Heart left ventricle (tissue), 16 donors: ENCODE measurements at regions not wholly inside any gene's neighbourhood (a gene's known extent, or its start where the extent isn't known, plus 50 kb on each side); places are given as distances from the start of the nearest gene placed in this dataset.

Source experiments
- ATAC-seq, 4 donors: fragments of 200-7000 bp; cut with Tn5 transposase; one replicate each; pipeline ENCODE4 v1.9.1; 2020 to 2022; ENCODE audit warnings: moderate library complexity in 4 of 4, mild to moderate bottlenecking in 3 of 4, moderate number of reproducible peaks in 1 of 4
- DNase-seq, 5 donors: peaks; one replicate each; pipeline ENCODE4 v3.0.0-alpha.2; 2020
- H3K27ac ChIP-seq, 12 donors: fragments of 200-600 bp; sonication (generic) in 4 of 12; one replicate each; pipeline versions ENCODE4 v1.5.0 to v1.8.0; 2016 to 2022; ENCODE audit warnings: mild to moderate bottlenecking in 2 of 12
- H3K27me3 ChIP-seq, 9 donors: fragments of 200-600 bp; sonication (generic) in 2 of 9; one replicate each; pipeline versions ENCODE4 v1.5.1 to v1.8.0; 2016 to 2022; ENCODE audit warnings: mild to moderate bottlenecking in 3 of 9
- H3K36me3 ChIP-seq, 9 donors: fragments of 200-600 bp; sonication (generic) in 2 of 9; one replicate each; pipeline versions ENCODE4 v1.5.0 to v1.8.0; 2018 to 2022; ENCODE audit warnings: mild to moderate bottlenecking in 2 of 9
- H3K4me1 ChIP-seq, 12 donors: fragments of 200-600 bp; sonication (generic) in 4 of 12; one replicate each; pipeline versions ENCODE4 v1.5.0 to v1.8.0; 2016 to 2022; ENCODE audit warnings: mild to moderate bottlenecking in 3 of 12
- H3K4me3 ChIP-seq, 12 donors: fragments of 200-600 bp; sonication (generic) in 4 of 12; one replicate each; pipeline versions ENCODE4 v1.5.0 to v1.8.0; 2017 to 2022; ENCODE audit warnings: mild to moderate bottlenecking in 9 of 12, moderate library complexity in 4 of 12
- H3K9me3 ChIP-seq, 12 donors: fragments of 200-600 bp; sonication (generic) in 4 of 12; one replicate each; pipeline versions ENCODE4 v1.5.0 to v1.8.0; 2016 to 2022; ENCODE audit warnings: mild to moderate bottlenecking in 1 of 12
- POLR2A ChIP-seq, 2 donors: fragments of 450-650 bp; IDR thresholded peaks; one replicate each; pipeline ENCODE4 v1.6.1; 2017; ENCODE audit warnings: antibody characterized with exemption in 2 of 2, mild to moderate bottlenecking in 2 of 2, moderate library complexity in 2 of 2
- WGBS, 4 donors: extraction: QIAGEN DNeasy Blood & Tissue Kit in 2 of 4; methylation state at CpG; one replicate each; pipeline versions ENCODE4 v1.1.5 to v1.1.7; 2013 to 2018; 5-methylcytosine and 5-hydroxymethylcytosine counted together
- intact Hi-C, 10 donors: fragments of 100-400 bp; cut with DNase I; formaldehyde crosslinking; loops; one replicate each; pipeline versions ENCODE4 v1.11.1 to v1.14.2; 2022
- TF ChIP-seq, protein P1 (sequence below), 12 donors: fragments of 200-600 bp; sonication (generic) in 4 of 12; IDR thresholded peaks; one replicate each; pipeline versions ENCODE4 v1.5.0 to v1.8.0; 2018 to 2022; ENCODE audit warnings: antibody characterized with exemption in 12 of 12, mild to moderate bottlenecking in 5 of 12
- donor health status: ischemic (EF 13 %, LVEDD 7.1; RV severe dilation, severe dysfunction).
- donor health status: healthy with polysubstance abuse.
- donor health status: DM: no; HTN: yes; CAD: no.
- donor health status: DM: no; HTN: no; CAD: no.
- donor health status: ischemic (EF 25% LVEDD 6.9; RV normal size, moderate dysfunction).
- donor health status: ischemic (EF 25% LVEDD 5.7; RV mildly dilated, moderate dysfunction).
- donor health status: healthy.
- donor health status: DM: yes; HTN: yes; CAD: no.
- donor health status: ischemic (EF 35%, LVEDD 5.7; RV mildly dilated, moderate dysfunction).
- donor health status: nonischemic (EF 11% LVEDD 7.7; RV severe dilation, severe dysfunction).
- donor health status: DM: yes; HTN: yes; CAD: no.
- donor health status: PGD.
- donor health status: ischemic (EF 29% LVEDD 5.4; RV normal size, mild dysfunction).
- donor health status: nonischemic (EF 23%, LVEDD 6.1; RV moderate dilation, normal function).

- ATAC-seq, result no peak
- H3K4me3 ChIP-seq, result no peak overlapping the region
- H3K36me3 ChIP-seq, result no peaks in the 10 kb centered on the region
- no peaks in the 10 kb centered on the region for H3K9me3 ChIP-seq
- peak overlapping the region in 1 of 12 donors; percentile 71 for H3K27ac ChIP-seq
- no peak for DNase-seq
- TF ChIP-seq POLR2A (IDR thresholded peaks at IDR 0.05), result no peak
- TF ChIP-seq, protein P1, sequence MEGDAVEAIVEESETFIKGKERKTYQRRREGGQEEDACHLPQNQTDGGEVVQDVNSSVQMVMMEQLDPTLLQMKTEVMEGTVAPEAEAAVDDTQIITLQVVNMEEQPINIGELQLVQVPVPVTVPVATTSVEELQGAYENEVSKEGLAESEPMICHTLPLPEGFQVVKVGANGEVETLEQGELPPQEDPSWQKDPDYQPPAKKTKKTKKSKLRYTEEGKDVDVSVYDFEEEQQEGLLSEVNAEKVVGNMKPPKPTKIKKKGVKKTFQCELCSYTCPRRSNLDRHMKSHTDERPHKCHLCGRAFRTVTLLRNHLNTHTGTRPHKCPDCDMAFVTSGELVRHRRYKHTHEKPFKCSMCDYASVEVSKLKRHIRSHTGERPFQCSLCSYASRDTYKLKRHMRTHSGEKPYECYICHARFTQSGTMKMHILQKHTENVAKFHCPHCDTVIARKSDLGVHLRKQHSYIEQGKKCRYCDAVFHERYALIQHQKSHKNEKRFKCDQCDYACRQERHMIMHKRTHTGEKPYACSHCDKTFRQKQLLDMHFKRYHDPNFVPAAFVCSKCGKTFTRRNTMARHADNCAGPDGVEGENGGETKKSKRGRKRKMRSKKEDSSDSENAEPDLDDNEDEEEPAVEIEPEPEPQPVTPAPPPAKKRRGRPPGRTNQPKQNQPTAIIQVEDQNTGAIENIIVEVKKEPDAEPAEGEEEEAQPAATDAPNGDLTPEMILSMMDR (IDR thresholded peaks at IDR 0.05), result no peak
- intact Hi-C loops, result loop anchor here in 8 of 10 donors (5.0 to 10.0 kb wide), 6 partner anchors 85 to 233 kb away; no protein-coding TSS in a partner anchor
- 95 to 98% (median 95%) methylated on average over 2 of the region's 2 CpGs for WGBS, 4 donors
- no peaks in the 10 kb centered on the region for H3K27me3 ChIP-seq
- H3K4me1 ChIP-seq, result no peaks in the 10 kb centered on the region
Measured at GRCh38 chr3:64397573-64397972, 172.3 kb upstream of the PRICKLE2 start.

DNA sequence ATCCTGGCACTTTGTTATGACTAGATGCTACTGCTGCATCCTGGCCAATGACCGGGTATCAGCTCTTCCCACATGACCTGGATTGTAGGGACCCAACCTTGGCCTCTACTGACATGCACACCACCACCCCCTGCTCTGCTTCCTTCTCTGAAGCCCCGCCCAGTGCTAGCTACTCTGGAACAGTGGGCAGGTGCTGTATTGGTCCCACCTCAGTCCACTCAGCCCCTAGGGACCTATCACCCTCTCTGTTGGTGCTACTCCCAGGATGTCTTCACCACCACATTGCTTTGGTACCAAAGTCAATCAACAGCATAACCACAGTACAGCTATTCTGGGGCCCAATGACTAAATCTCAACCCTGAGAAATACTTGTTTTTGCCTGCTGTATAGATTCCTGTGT, 170.2 kb upstream of the PRICKLE2 start:
- Histone ChIP-seq H3K9me3 (no peaks in the 10 kb centered on the region), H3K4me3 (no peak overlapping the region), H3K36me3 (no peaks in the 10 kb centered on the region), H3K27me3 (no peaks in the 10 kb centered on the region), H3K27ac (no peak overlapping the region), H3K4me1 (no peaks in the 10 kb centered on the region)
- DNase-seq (no peak), ATAC-seq (no peak)
- WGBS, 4 donors, result 74 to 95% (median 91%) methylated on average over 2 of the region's 2 CpGs
- intact Hi-C loops, result loop anchor here in 8 of 10 donors (5.0 to 10.0 kb wide), 6 partner anchors 87 to 231 kb away; no protein-coding TSS in a partner anchor
- TF ChIP-seq, protein P1 (IDR thresholded peaks at IDR 0.05), result no peak
- no peak for TF ChIP-seq POLR2A (IDR thresholded peaks at IDR 0.05)

GRCh38 chr3:64393193-64393592, 167.9 kb upstream of the PRICKLE2 start:
- no peak for TF ChIP-seq POLR2A (IDR thresholded peaks at IDR 0.05)
- TF ChIP-seq, protein P1 (IDR thresholded peaks at IDR 0.05), result no peak
- H3K27ac ChIP-seq, result no peak overlapping the region
- H3K27me3 ChIP-seq, result no peaks in the 10 kb centered on the region
- intact Hi-C loops, result loop anchor here in 5 of 10 donors (10.0 kb wide), 4 partner anchors 128 to 228 kb away; no protein-coding TSS in a partner anchor
- no peaks in the 10 kb centered on the region for H3K9me3 ChIP-seq
- 91 to 94% (median 93%) methylated on average over 5 of the region's 5 CpGs for WGBS, 4 donors
- no peak for DNase-seq
- ATAC-seq, result no peak
- no peak overlapping the region for H3K4me3 ChIP-seq
- no peaks in the 10 kb centered on the region for H3K4me1 ChIP-seq
- no peaks in the 10 kb centered on the region for H3K36me3 ChIP-seq

DNA sequence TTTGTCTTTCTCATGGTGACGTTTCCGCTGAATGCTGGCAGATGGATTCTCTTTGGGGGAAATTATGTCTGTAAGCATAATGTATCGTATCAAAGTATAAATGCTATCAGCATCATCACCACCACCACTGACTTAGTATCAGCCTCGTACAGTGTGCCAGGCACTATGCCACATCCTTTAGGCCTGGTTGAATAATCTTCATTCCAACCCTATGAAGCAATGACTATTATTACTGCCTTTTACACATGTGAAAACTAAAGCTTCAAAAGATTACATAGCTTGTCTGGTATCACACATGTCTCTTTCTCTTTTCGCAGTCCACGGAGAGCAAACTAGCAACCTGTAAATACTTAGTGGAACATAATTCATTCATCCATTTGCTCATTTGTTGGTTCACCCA, 166.7 kb upstream of the PRICKLE2 start:
- no peaks in the 10 kb centered on the region for H3K36me3 ChIP-seq
- no peak for DNase-seq
- no peak for TF ChIP-seq POLR2A (IDR thresholded peaks at IDR 0.05)
- TF ChIP-seq, protein P1 (IDR thresholded peaks at IDR 0.05), result no peak
- intact Hi-C loops, result loop anchor here in 5 of 10 donors (10.0 kb wide), 4 partner anchors 127 to 227 kb away; no protein-coding TSS in a partner anchor
- 67 to 81% (median 77%) methylated on average over 6 of the region's 6 CpGs for WGBS, 4 donors
- H3K27ac ChIP-seq, result no peak overlapping the region
- no peak overlapping the region for H3K4me3 ChIP-seq
- no peaks in the 10 kb centered on the region for H3K9me3 ChIP-seq
- no peaks in the 10 kb centered on the region for H3K27me3 ChIP-seq
- H3K4me1 ChIP-seq, result no peaks in the 10 kb centered on the region
- ATAC-seq, result peak in 1 of 4 donors; percentile 32
